ENCODE measurements at regions not wholly inside any gene's neighbourhood (a gene's known extent, or its start where the extent isn't known, plus 50 kb on each side); places are given as distances from the start of the nearest gene placed in this dataset.
"Not testable (repeated sequence)": the region's sequence is repeated elsewhere in the genome, so short reads cannot be mapped to it uniquely, and the experiment has no call there.

GRCh38 chr12:73699318-73699717, 838.3 kb upstream of the ATXN7L3B start:
- TF ChIP-seq TCF7L2 (IDR thresholded peaks at IDR 0.05; ENCODE audit: low read depth, low read length) (no peak), POLR2AphosphoS5 (IDR thresholded peaks at IDR 0.05; ENCODE audit: low read depth, low read length) (no peak), REST (IDR thresholded peaks at IDR 0.05; ENCODE audit: insufficient read depth in 1 of 2, low read depth in 2 of 2, low read length in 1 of 2) (no peak), SIN3A (IDR thresholded peaks at IDR 0.05; ENCODE audit: borderline replicate concordance, insufficient read depth, low read depth, low read length) (no peak)
- TF ChIP-seq, protein P1, sequence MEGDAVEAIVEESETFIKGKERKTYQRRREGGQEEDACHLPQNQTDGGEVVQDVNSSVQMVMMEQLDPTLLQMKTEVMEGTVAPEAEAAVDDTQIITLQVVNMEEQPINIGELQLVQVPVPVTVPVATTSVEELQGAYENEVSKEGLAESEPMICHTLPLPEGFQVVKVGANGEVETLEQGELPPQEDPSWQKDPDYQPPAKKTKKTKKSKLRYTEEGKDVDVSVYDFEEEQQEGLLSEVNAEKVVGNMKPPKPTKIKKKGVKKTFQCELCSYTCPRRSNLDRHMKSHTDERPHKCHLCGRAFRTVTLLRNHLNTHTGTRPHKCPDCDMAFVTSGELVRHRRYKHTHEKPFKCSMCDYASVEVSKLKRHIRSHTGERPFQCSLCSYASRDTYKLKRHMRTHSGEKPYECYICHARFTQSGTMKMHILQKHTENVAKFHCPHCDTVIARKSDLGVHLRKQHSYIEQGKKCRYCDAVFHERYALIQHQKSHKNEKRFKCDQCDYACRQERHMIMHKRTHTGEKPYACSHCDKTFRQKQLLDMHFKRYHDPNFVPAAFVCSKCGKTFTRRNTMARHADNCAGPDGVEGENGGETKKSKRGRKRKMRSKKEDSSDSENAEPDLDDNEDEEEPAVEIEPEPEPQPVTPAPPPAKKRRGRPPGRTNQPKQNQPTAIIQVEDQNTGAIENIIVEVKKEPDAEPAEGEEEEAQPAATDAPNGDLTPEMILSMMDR (IDR thresholded peaks at IDR 0.05) = no peak
- Histone ChIP-seq H3K36me3 (ENCODE audit: control insufficient read depth, insufficient read depth, low read length) (no peaks in the 10 kb centered on the region), H3K9me3 (ENCODE audit: control insufficient read depth, insufficient read depth, low read depth, low read length) (no peaks in the 10 kb centered on the region), H3K4me3 (ENCODE audit: low read depth in 2 of 2, low read length in 2 of 2) (no peak overlapping the region), H3K4me1 (ENCODE audit: control insufficient read depth, insufficient read depth, low read length) (no peaks in the 10 kb centered on the region), H3K27ac (ENCODE audit: low read length) (no peak overlapping the region), H3K27me3 (ENCODE audit: control insufficient read depth, insufficient read depth, low read length) (no peaks in the 10 kb centered on the region)
- intact Hi-C loops (cut with micrococcal nuclease; ENCODE audit: unreplicated experiment) (no loop called here), in situ Hi-C loops (cut with HindIII; ENCODE audit: low pct_unique_long_range_greater_than_20kb, low sequenced_read_pairs) (no loop called here)
- no peak for ATAC-seq
- ChIA-PET POLR2A (no interaction called here), CTCF (no interaction called here)
- DNase-seq (ENCODE audit: low read depth, low spot score) = no peak
- BruUV-seq (replicated peaks) = no TSS peak

GRCh38 chr12:73714655-73715054, 823.0 kb upstream of the ATXN7L3B start:
- CTCF ChIA-PET = no interaction called here
- Histone ChIP-seq H3K4me1 (ENCODE audit: control insufficient read depth, insufficient read depth, low read length) (no peaks in the 10 kb centered on the region), H3K36me3 (ENCODE audit: control insufficient read depth, insufficient read depth, low read length) (no peaks in the 10 kb centered on the region), H3K9me3 (ENCODE audit: control insufficient read depth, insufficient read depth, low read depth, low read length) (no peaks in the 10 kb centered on the region), H3K4me3 (ENCODE audit: low read depth in 2 of 2, low read length in 2 of 2) (no peak overlapping the region), H3K27me3 (ENCODE audit: control insufficient read depth, insufficient read depth, low read length) (no peaks in the 10 kb centered on the region), H3K27ac (ENCODE audit: low read length) (no peak overlapping the region)
- intact Hi-C loops (cut with micrococcal nuclease; ENCODE audit: unreplicated experiment) = no loop called here
- ATAC-seq (no peak), DNase-seq (ENCODE audit: low read depth, low spot score) (no peak)
- TF ChIP-seq TCF7L2 (IDR thresholded peaks at IDR 0.05; ENCODE audit: low read depth, low read length) (no peak), SIN3A (IDR thresholded peaks at IDR 0.05; ENCODE audit: borderline replicate concordance, insufficient read depth, low read depth, low read length) (no peak), REST (IDR thresholded peaks at IDR 0.05; ENCODE audit: insufficient read depth in 1 of 2, low read depth in 2 of 2, low read length in 1 of 2) (no peak), POLR2AphosphoS5 (IDR thresholded peaks at IDR 0.05; ENCODE audit: low read depth, low read length) (no peak)
- TF ChIP-seq, protein P1 (IDR thresholded peaks at IDR 0.05) = no peak
- BruUV-seq (replicated peaks) = no TSS peak
- POLR2A ChIA-PET = no interaction called here
- in situ Hi-C loops (cut with HindIII; ENCODE audit: low pct_unique_long_range_greater_than_20kb, low sequenced_read_pairs) = no loop called here

- H3K27ac ChIP-seq (ENCODE audit: low read length); H3K36me3 ChIP-seq (ENCODE audit: control insufficient read depth, insufficient read depth, low read length); H3K4me3 ChIP-seq (ENCODE audit: low read depth in 2 of 2, low read length in 2 of 2); in situ Hi-C loops (cut with HindIII; ENCODE audit: low pct_unique_long_range_greater_than_20kb, low sequenced_read_pairs); intact Hi-C loops (cut with micrococcal nuclease; ENCODE audit: unreplicated experiment); BruUV-seq (replicated peaks); POLR2A ChIA-PET; DNase-seq (ENCODE audit: low read depth, low spot score); H3K27me3 ChIP-seq (ENCODE audit: control insufficient read depth, insufficient read depth, low read length); ATAC-seq; H3K4me1 ChIP-seq (ENCODE audit: control insufficient read depth, insufficient read depth, low read length); H3K9me3 ChIP-seq (ENCODE audit: control insufficient read depth, insufficient read depth, low read depth, low read length): not testable (repeated sequence)
- CTCF ChIA-PET = interaction anchor here (0.7 kb wide), 1 partner anchor 103 kb away, joined by 22 read pairs; no protein-coding TSS in a partner anchor
Observed at GRCh38 chr12:73716143-73716542, 821.5 kb upstream of the ATXN7L3B start.

Data from Panc1 (cell line).